H1 (cell line): ENCODE measurements at regions not wholly inside any gene's neighbourhood (a gene's known extent, or its start where the extent isn't known, plus 50 kb on each side); places are given as distances from the start of the nearest gene placed in this dataset.

ENCODE experiments used
- CTCF ChIA-PET: fragments of 300-600 bp; sonication (Branson Sonifier 250); formaldehyde crosslinking; loops from one replicate; lab custom pipeline; 2021; ENCODE audit not compliant: partially characterized antibody; lab: Charles Lee
- POLR2A ChIA-PET: fragments of 300-600 bp; sonication (Branson Sonifier 250); formaldehyde crosslinking; loops from one replicate; lab custom pipeline; 2021; ENCODE audit warnings: inconsistent platforms; ENCODE audit not compliant: partially characterized antibody; lab: Charles Lee
- DNase-seq, 2 experiments: peaks; one replicate each; pipeline versions ENCODE4 v3.0.0 to v3.0.0-alpha.2; 2010 to 2022; ENCODE audit warnings: low spot score in 2 of 2, low read depth in 1 of 2, mixed read lengths in 1 of 2
- FAIRE-seq: peaks from 2 replicates; lab custom pipeline; 2011; peaks lifted over from hg19 to GRCh38; lab: Jason Lieb, UNC
- H2AFZ ChIP-seq: 2 replicates; pipeline ENCODE4 v1.8.1; 2012; ENCODE audit warnings: low read length, inconsistent platforms
- H2AK5ac ChIP-seq: 2 replicates; pipeline ENCODE4 v1.6.1; 2013; ENCODE audit warnings: low read depth, low read length
- H2BK120ac ChIP-seq: replicated peaks from 2 replicates; pipeline ENCODE3; 2013; ENCODE audit warnings: low read depth, low read length, inconsistent platforms
- H2BK12ac ChIP-seq: 2 replicates; pipeline ENCODE4 v1.6.1; 2013; ENCODE audit warnings: low read depth, low read length
- H2BK15ac ChIP-seq: 2 replicates; pipeline ENCODE4 v1.6.1; 2013; ENCODE audit warnings: low read length
- H2BK20ac ChIP-seq: 2 replicates; pipeline ENCODE4 v1.6.1; 2013; ENCODE audit warnings: low read length
- H2BK5ac ChIP-seq: 2 replicates; pipeline ENCODE4 v1.6.1; 2013; ENCODE audit warnings: low read depth, low read length
- H3K14ac ChIP-seq: 2 replicates; pipeline ENCODE4 v1.6.1; 2013; ENCODE audit warnings: inconsistent platforms; ENCODE audit not compliant: insufficient read length
- H3K18ac ChIP-seq: 2 replicates; pipeline ENCODE4 v1.6.1; 2013; ENCODE audit warnings: low read length; ENCODE audit errors: extremely low read depth
- H3K23ac ChIP-seq: 2 replicates; pipeline ENCODE4 v1.6.1; 2013; ENCODE audit warnings: inconsistent platforms; ENCODE audit not compliant: insufficient read length
- H3K23me2 ChIP-seq: 2 replicates; pipeline ENCODE4 v1.6.1; 2013; ENCODE audit warnings: low read depth, low read length
- H3K27ac ChIP-seq: 2 replicates; pipeline ENCODE4 v1.6.1; 2011; ENCODE audit warnings: low read depth, low read length, inconsistent platforms
- H3K27me3 ChIP-seq, 4 experiments: replicated peaks in 1 of 4; 1 replicate in 1 of 4; 2 replicates in 3 of 4; pipeline versions ENCODE4 v1.6.1 to v1.8.1; 2011 to 2013; ENCODE audit warnings: low read length in 3 of 4, mild to moderate bottlenecking in 3 of 4, inconsistent platforms in 2 of 4, mixed read lengths in 2 of 4, moderate library complexity in 1 of 4; ENCODE audit not compliant: control insufficient read depth in 3 of 4, insufficient read depth in 3 of 4; ENCODE audit errors: extremely low read depth in 1 of 4
- H3K36me3 ChIP-seq, 4 experiments: 2 replicates each; pipeline versions ENCODE4 v1.6.1 to v1.8.1; 2011 to 2013; ENCODE audit warnings: mild to moderate bottlenecking in 4 of 4, low read length in 3 of 4, moderate library complexity in 2 of 4, control low read depth in 1 of 4, inconsistent platforms in 1 of 4; ENCODE audit not compliant: insufficient read depth in 4 of 4, control insufficient read depth in 2 of 4
- H3K4ac ChIP-seq: replicated peaks from 2 replicates; pipeline ENCODE3; 2013; ENCODE audit warnings: low read length, low read depth, mixed read lengths, inconsistent platforms; ENCODE audit not compliant: insufficient read length
- H3K4me1 ChIP-seq, 4 experiments: replicated peaks in 1 of 4; 1 replicate in 1 of 4; 2 replicates in 3 of 4; pipeline versions ENCODE4 v1.6.1 to v1.8.1; 2011 to 2013; ENCODE audit warnings: low read length in 3 of 4, inconsistent platforms in 2 of 4, mixed read lengths in 1 of 4; ENCODE audit not compliant: insufficient read depth in 4 of 4, control insufficient read depth in 3 of 4
- H3K4me2 ChIP-seq, 2 experiments: 2 replicates each; pipeline versions ENCODE4 v1.6.1 to v1.8.1; 2011 to 2013; ENCODE audit warnings: low read depth in 2 of 2, low read length in 2 of 2, control low read depth in 1 of 2, inconsistent platforms in 1 of 2, mild to moderate bottlenecking in 1 of 2; ENCODE audit not compliant: insufficient read depth in 1 of 2
- H3K4me3 ChIP-seq, 4 experiments: fragments of 200-600, 300-600 bp in 1 of 4; sonication (generic), shearing (Covaris generic), sonication (Bioruptor Twin) in 1 of 4; 2 replicates each; pipeline versions ENCODE4 v1.5.1 to v1.8.1; 2011 to 2016; ENCODE audit warnings: low read length in 4 of 4, low read depth in 3 of 4, control low read depth in 2 of 4, inconsistent platforms in 2 of 4, mild to moderate bottlenecking in 2 of 4, mixed read lengths in 1 of 4, moderate library complexity in 1 of 4; ENCODE audit not compliant: insufficient read depth in 2 of 4; ENCODE audit errors: extremely low read depth in 1 of 4
- H3K56ac ChIP-seq: replicated peaks from 2 replicates; pipeline ENCODE3; 2013; ENCODE audit warnings: low read depth, mild to moderate bottlenecking, mixed read lengths, low read length, inconsistent platforms; ENCODE audit not compliant: insufficient read length
- H3K79me1 ChIP-seq: 2 replicates; pipeline ENCODE4 v1.6.1; 2013; ENCODE audit warnings: low read depth, low read length, control low read depth
- H3K79me2 ChIP-seq, 2 experiments: 2 replicates each; pipeline versions ENCODE4 v1.6.1 to v1.8.1; 2012 to 2013; ENCODE audit warnings: low read length in 2 of 2, mild to moderate bottlenecking in 2 of 2, inconsistent platforms in 1 of 2; ENCODE audit not compliant: insufficient read depth in 2 of 2, control insufficient read depth in 1 of 2
- H3K9ac ChIP-seq, 4 experiments: replicated peaks in 1 of 4; 1 replicate in 1 of 4; 2 replicates in 3 of 4; pipeline versions ENCODE4 v1.6.1 to v1.8.1; 2011 to 2013; ENCODE audit warnings: low read depth in 3 of 4, low read length in 3 of 4, control low read depth in 2 of 4, mild to moderate bottlenecking in 2 of 4, moderate library complexity in 2 of 4, inconsistent platforms in 1 of 4; ENCODE audit errors: extremely low read depth in 1 of 4
- H3K9me3 ChIP-seq, 2 experiments: 2 replicates each; pipeline versions ENCODE4 v1.6.1 to v1.8.1; 2012 to 2013; ENCODE audit warnings: mild to moderate bottlenecking in 2 of 2, moderate library complexity in 2 of 2, control low read depth in 1 of 2, inconsistent platforms in 1 of 2, low read depth in 1 of 2, low read length in 1 of 2, mixed read lengths in 1 of 2; ENCODE audit not compliant: insufficient read depth in 2 of 2
- H4K20me1 ChIP-seq, 2 experiments: replicated peaks in 1 of 2; 2 replicates each; pipeline versions ENCODE3 to v1.8.1; 2011 to 2013; ENCODE audit warnings: inconsistent platforms in 2 of 2, low read length in 2 of 2, mild to moderate bottlenecking in 1 of 2; ENCODE audit not compliant: insufficient read depth in 2 of 2, control insufficient read depth in 1 of 2
- H4K5ac ChIP-seq: 2 replicates; pipeline ENCODE4 v1.6.1; 2013; ENCODE audit warnings: low read length, low read depth, mixed read lengths, inconsistent platforms; ENCODE audit not compliant: insufficient read length
- H4K8ac ChIP-seq: 2 replicates; pipeline ENCODE4 v1.8.0; 2013; ENCODE audit warnings: mild to moderate bottlenecking, moderate library complexity, low read length, inconsistent platforms; ENCODE audit not compliant: insufficient read depth; ENCODE audit errors: extremely low read depth
- H4K91ac ChIP-seq: replicated peaks from 2 replicates; pipeline ENCODE3; 2013; ENCODE audit warnings: low read length, mixed read lengths, inconsistent platforms; ENCODE audit not compliant: insufficient read length
- ATF3 ChIP-seq: IDR thresholded peaks from 2 replicates; pipeline ENCODE4 v1.6.1; 2011; ENCODE audit warnings: low read depth, mild to moderate bottlenecking, low read length; ENCODE audit not compliant: insufficient read depth
- BRCA1 ChIP-seq: IDR thresholded peaks from 2 replicates; pipeline ENCODE4 v1.6.1; 2012; ENCODE audit warnings: low read depth, low read length, improper control_type of control experiment
- EGR1 ChIP-seq: IDR thresholded peaks from 2 replicates; pipeline ENCODE4 v1.6.1; 2011; ENCODE audit warnings: low read depth, low read length, borderline replicate concordance
- EP300 ChIP-seq, 2 experiments: IDR thresholded peaks; 1 replicate in 1 of 2; 2 replicates in 1 of 2; pipeline ENCODE4 v1.6.1; 2011 to 2012; ENCODE audit warnings: low read depth in 2 of 2, low read length in 2 of 2, mild to moderate bottlenecking in 2 of 2, borderline replicate concordance in 1 of 2, inconsistent platforms in 1 of 2, moderate library complexity in 1 of 2
- MAFK ChIP-seq: IDR thresholded peaks from 2 replicates; pipeline ENCODE4 v1.6.1; 2012; ENCODE audit warnings: low read depth, mild to moderate bottlenecking, improper control_type of control experiment, low read length
- MAX ChIP-seq: IDR thresholded peaks from 2 replicates; pipeline ENCODE4 v1.6.1; 2012; ENCODE audit warnings: inconsistent platforms
- NANOG ChIP-seq: IDR thresholded peaks from 2 replicates; pipeline ENCODE4 v1.6.1; 2011; ENCODE audit warnings: low read length, low read depth, mild to moderate bottlenecking, inconsistent platforms; ENCODE audit not compliant: insufficient read depth, poor library complexity, severe bottlenecking
- POLR2AphosphoS5 ChIP-seq: IDR thresholded peaks from 2 replicates; pipeline ENCODE4 v1.6.1; 2011; ENCODE audit warnings: low read depth, low read length
- SP2 ChIP-seq: IDR thresholded peaks from 2 replicates; pipeline ENCODE4 v1.6.1; 2012; ENCODE audit warnings: mild to moderate bottlenecking, low read length, inconsistent platforms
- TEAD4 ChIP-seq: IDR thresholded peaks from 2 replicates; pipeline ENCODE4 v1.6.1; 2012; ENCODE audit warnings: low read depth, low read length, inconsistent platforms, mixed read lengths
- WGBS, 2 experiments: shearing (Covaris generic) in 1 of 2; methylation state at CpG; one replicate each; pipeline versions ENCODE4 v1.1.6 to v1.1.7; 2013 to 2015; ENCODE audit warnings: low lambda C conversion rate in 2 of 2, mixed read lengths in 2 of 2, inconsistent platforms in 1 of 2, low coverage in 1 of 2, missing lambda C conversion rate in 1 of 2; ENCODE audit not compliant: insufficient replicate concordance in 2 of 2, insufficient coverage in 1 of 2, insufficient read length in 1 of 2; ENCODE audit errors: extremely low coverage in 1 of 2, missing lambda C conversion rate in 1 of 2; 5-methylcytosine and 5-hydroxymethylcytosine counted together
- TF ChIP-seq, protein P1 (sequence below): IDR thresholded peaks from 2 replicates; pipeline ENCODE4 v1.6.1; 2012; ENCODE audit warnings: inconsistent platforms

- H3K18ac ChIP-seq: no peak overlapping the region
- CTCF ChIA-PET: interaction anchor here (0.8 to 6.0 kb wide), 17 partner anchors 8 to 159 kb away, joined by 3 to 39 read pairs (median 4); no protein-coding TSS in a partner anchor
- FAIRE-seq: no peak
- TF ChIP-seq ATF3 (no peak), EGR1 (no peak), SP2 (no peak), MAFK (no peak), BRCA1 (no peak), EP300 (IDR thresholded peaks at IDR 0.05; ENCODE audit: borderline replicate concordance in 1 of 2, low read depth in 2 of 2, low read length in 2 of 2) (no peak), MAX (no peak), NANOG (no peak), TEAD4 (no peak), POLR2AphosphoS5 (no peak)
- TF ChIP-seq, protein P1, sequence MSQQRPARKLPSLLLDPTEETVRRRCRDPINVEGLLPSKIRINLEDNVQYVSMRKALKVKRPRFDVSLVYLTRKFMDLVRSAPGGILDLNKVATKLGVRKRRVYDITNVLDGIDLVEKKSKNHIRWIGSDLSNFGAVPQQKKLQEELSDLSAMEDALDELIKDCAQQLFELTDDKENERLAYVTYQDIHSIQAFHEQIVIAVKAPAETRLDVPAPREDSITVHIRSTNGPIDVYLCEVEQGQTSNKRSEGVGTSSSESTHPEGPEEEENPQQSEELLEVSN: no peak
These were observed 60.6 kb upstream of the CD34 start for GRCh38 chr1:207971331-207972219.

More at GRCh38 chr1:207971331-207972219, 60.6 kb upstream of the CD34 start:
- no peak overlapping the region for H3K4me2 ChIP-seq
- no peaks in the 10 kb centered on the region for H3K79me2 ChIP-seq
- no peak overlapping the region for H3K56ac ChIP-seq
- H3K23ac ChIP-seq: no peak overlapping the region
- no peak overlapping the region for H2BK20ac ChIP-seq
- H2BK12ac ChIP-seq: no peak overlapping the region
- no peak overlapping the region for H3K4me3 ChIP-seq
- no peak overlapping the region for H3K4ac ChIP-seq
- H3K9ac ChIP-seq: no peak overlapping the region
- H3K23me2 ChIP-seq: no peaks in the 10 kb centered on the region
- no peaks in the 10 kb centered on the region for H3K79me1 ChIP-seq
- no peak overlapping the region for H2BK120ac ChIP-seq
- H3K27me3 ChIP-seq: no peaks in the 10 kb centered on the region
- no peak overlapping the region for H2BK5ac ChIP-seq
- H2AK5ac ChIP-seq: no peak overlapping the region
- DNase-seq: no peak
- H3K27ac ChIP-seq: no peak overlapping the region
- H3K14ac ChIP-seq: no peak overlapping the region
- H3K4me1 ChIP-seq: no peaks in the 10 kb centered on the region
- H2BK15ac ChIP-seq: no peak overlapping the region
- WGBS, 2 experiments: 93% methylated on average over 8 of the region's 10 CpGs; no CpG with 5 or more reads in 1 of the 2 experiments
- no peak overlapping the region for H4K5ac ChIP-seq
- H4K20me1 ChIP-seq: no peaks in the 10 kb centered on the region
- no peak overlapping the region for H4K8ac ChIP-seq
- H4K91ac ChIP-seq: no peak overlapping the region
- H3K36me3 ChIP-seq: no peaks in the 10 kb centered on the region
- POLR2A ChIA-PET: no interaction called here
- peak overlapping the region; percentile 44; the same call in 1 of the 2 replicates for H2AFZ ChIP-seq
- no peaks in the 10 kb centered on the region for H3K9me3 ChIP-seq
